Upper lobe of left lung (tissue), 6 donors: ENCODE measurements at regions not wholly inside any gene's neighbourhood (a gene's known extent, or its start where the extent isn't known, plus 50 kb on each side); places are given as distances from the start of the nearest gene placed in this dataset.
A peak's percentile ranks its signal among the peaks of the same experiment; 100 is the strongest.

ENCODE experiments used
- ATAC-seq, 2 donors: fragments of 200-7000 bp; cut with Tn5 transposase; one replicate each; pipeline ENCODE4 v1.9.1; 2022; ENCODE audit warnings: mild to moderate bottlenecking in 2 of 2, moderate library complexity in 2 of 2; ENCODE audit not compliant: low FRiP score in 2 of 2
- DNase-seq, 2 donors: peaks; one replicate each; pipeline ENCODE4 v3.0.0-alpha.2; 2019 to 2020
- H3K27ac ChIP-seq, 4 donors: fragments of 200-600 bp; sonication (generic); one replicate each; pipeline ENCODE4 v1.5.1; 2016 to 2019
- H3K27me3 ChIP-seq, 4 donors: fragments of 200-600 bp; sonication (generic); one replicate each; pipeline ENCODE4 v1.5.1; 2017 to 2019
- H3K36me3 ChIP-seq, 4 donors: fragments of 200-600 bp; sonication (generic); one replicate each; pipeline ENCODE4 v1.5.1; 2016 to 2019
- H3K4me1 ChIP-seq, 4 donors: fragments of 200-600 bp; sonication (generic); one replicate each; pipeline ENCODE4 v1.5.1; 2018 to 2019
- H3K4me3 ChIP-seq, 4 donors: fragments of 200-600 bp; sonication (generic); one replicate each; pipeline ENCODE4 v1.5.1; 2017 to 2019; ENCODE audit warnings: mild to moderate bottlenecking in 2 of 4, moderate library complexity in 1 of 4
- H3K9me3 ChIP-seq, 4 donors: fragments of 200-600 bp; sonication (generic); one replicate each; pipeline ENCODE4 v1.5.1; 2018 to 2019
- EP300 ChIP-seq, 4 donors: sonication (generic); formaldehyde crosslinking; IDR thresholded peaks; one replicate each; pipeline ENCODE4 v1.5.1; 2017; ENCODE audit warnings: antibody characterized with exemption in 4 of 4, control low read depth in 2 of 4
- POLR2A ChIP-seq, 4 donors: fragments of 450-650 bp; IDR thresholded peaks; one replicate each; pipeline ENCODE4 v1.5.1; 2016 to 2017; ENCODE audit warnings: antibody characterized with exemption in 4 of 4, mild to moderate bottlenecking in 2 of 4
- POLR2AphosphoS5 ChIP-seq, 2 donors: sonication (generic); formaldehyde crosslinking; IDR thresholded peaks; one replicate each; pipeline ENCODE4 v1.5.1; 2017; ENCODE audit warnings: antibody characterized with exemption in 2 of 2
- WGBS, 2 donors: methylation state at CpG; one replicate each; pipeline ENCODE4 v1.1.5; 2017 to 2018; 5-methylcytosine and 5-hydroxymethylcytosine counted together
- TF ChIP-seq, protein P1 (sequence below), 6 experiments: fragments of 450-650 bp in 4 of 6; fragments of 200-600 bp in 2 of 6; sonication (generic) in 2 of 6; IDR thresholded peaks; one replicate each; pipeline ENCODE4 v1.5.1; 2016 to 2019; ENCODE audit warnings: antibody characterized with exemption in 6 of 6
- donor health status: DM: no; HTN: no; CAD: no; lungs with moderate emphysema.
- donor health status: DM: no; HTN: yes; CAD: no; lungs with severe emphysema.

DNA sequence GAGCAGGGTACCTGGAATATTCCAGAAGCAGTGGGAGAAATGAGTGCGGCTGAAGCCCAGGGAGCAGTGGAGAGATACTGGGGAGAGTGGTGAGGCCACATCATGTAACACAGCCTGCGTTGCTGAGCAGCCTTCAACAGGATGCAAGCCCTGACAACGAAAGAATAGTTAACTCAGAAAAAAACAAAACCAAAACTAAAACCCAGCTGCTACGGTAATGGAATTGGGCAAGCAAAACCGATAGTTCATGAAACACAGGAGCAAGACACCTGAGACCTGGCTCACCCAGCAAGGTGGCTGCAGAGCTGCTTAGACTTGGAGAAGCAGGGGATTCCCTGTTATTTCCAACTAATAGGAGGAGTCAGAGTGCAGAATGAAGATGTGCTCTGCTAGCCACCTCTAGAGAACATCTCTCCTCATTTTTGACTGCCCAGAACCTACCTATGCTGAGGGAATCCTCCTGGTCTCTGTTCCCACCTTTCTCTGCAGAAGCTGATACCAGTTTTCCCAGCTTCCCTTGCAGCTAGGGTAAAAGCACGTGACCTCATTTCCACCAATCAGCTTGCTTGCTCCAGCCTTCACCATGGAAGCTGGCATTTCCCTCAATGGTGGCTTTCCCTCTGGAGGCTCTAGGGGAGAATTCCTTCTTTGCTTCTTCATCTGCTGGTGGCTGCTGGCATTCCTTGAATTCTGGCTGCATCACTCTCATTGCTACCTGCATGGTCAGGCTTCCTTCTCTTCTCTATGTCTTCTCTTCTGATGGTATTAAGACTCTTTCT lies 59.4 kb upstream of the XYLT1 start:
- Histone ChIP-seq H3K27me3 (no peaks in the 10 kb centered on the region), H3K36me3 (no peaks in the 10 kb centered on the region), H3K4me1 (no peaks in the 10 kb centered on the region), H3K4me3 (peak overlapping the region in 1 of 4 donors; percentile 10), H3K27ac (no peak overlapping the region), H3K9me3 (peaks cover 0 to 8% (median 2%) of the 10 kb centered on the region in 4 donors)
- no peak for DNase-seq
- WGBS, 2 donors = 65 to 75% methylated on average over 6 of the region's 6 CpGs
- ATAC-seq = no peak
- no peak for TF ChIP-seq POLR2A (IDR thresholded peaks at IDR 0.05)
- no peak for TF ChIP-seq EP300 (IDR thresholded peaks at IDR 0.05)
- TF ChIP-seq POLR2AphosphoS5 (IDR thresholded peaks at IDR 0.05) = no peak
- TF ChIP-seq, protein P1, sequence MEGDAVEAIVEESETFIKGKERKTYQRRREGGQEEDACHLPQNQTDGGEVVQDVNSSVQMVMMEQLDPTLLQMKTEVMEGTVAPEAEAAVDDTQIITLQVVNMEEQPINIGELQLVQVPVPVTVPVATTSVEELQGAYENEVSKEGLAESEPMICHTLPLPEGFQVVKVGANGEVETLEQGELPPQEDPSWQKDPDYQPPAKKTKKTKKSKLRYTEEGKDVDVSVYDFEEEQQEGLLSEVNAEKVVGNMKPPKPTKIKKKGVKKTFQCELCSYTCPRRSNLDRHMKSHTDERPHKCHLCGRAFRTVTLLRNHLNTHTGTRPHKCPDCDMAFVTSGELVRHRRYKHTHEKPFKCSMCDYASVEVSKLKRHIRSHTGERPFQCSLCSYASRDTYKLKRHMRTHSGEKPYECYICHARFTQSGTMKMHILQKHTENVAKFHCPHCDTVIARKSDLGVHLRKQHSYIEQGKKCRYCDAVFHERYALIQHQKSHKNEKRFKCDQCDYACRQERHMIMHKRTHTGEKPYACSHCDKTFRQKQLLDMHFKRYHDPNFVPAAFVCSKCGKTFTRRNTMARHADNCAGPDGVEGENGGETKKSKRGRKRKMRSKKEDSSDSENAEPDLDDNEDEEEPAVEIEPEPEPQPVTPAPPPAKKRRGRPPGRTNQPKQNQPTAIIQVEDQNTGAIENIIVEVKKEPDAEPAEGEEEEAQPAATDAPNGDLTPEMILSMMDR (IDR thresholded peaks at IDR 0.05) = no peak

DNA sequence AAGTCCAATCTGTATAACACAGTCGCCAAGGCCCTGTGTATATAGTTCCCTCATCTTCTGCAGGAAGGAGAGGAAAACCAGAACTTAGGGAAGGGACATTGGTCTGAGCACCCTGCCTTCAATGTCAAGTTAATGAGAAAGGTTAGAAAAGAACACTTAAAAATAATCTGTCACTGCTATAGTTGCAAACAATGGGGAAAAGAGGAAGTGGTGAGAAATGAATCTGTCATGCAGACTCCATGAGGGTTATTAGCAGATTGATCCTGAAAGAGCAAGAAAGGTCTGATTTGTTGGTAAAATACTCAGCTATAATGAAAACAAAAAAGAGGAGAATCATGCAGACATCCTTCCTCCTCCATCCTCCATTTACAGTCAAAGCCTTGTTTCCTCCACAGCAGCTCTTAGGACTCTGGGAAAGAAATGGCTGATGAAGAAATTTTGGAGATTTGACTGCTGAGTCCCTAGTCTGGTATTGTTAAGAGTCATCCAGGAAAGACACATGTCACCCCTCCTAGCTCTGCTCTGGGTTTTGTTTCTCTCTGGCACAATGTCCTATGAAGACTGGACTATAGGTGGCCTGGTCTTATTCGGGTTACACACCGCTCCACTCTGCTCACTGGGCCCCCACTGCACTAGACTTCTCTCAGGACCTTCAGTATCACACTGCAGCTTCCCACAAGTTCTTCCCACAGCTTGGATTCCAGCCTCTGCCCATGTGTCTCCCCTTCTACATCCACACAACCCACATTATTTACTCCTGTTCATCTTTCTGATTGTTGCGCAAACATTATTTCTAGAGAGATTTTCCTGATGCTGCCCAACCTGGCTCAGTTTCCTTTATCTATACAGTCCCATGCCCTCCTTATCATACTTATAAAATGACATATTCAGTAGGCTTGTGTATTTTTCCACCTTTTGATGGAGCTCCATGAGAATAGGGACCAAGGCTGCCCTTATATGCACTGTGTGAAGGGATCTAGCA lies 56.5 kb upstream of the XYLT1 start:
- 80 to 87% methylated on average over 4 of the region's 4 CpGs for WGBS, 2 donors
- H3K4me3 ChIP-seq = no peak overlapping the region
- H3K9me3 ChIP-seq = peaks cover 0 to 8% (median 2%) of the 10 kb centered on the region in 4 donors
- H3K36me3 ChIP-seq = no peaks in the 10 kb centered on the region
- no peaks in the 10 kb centered on the region for H3K27me3 ChIP-seq
- TF ChIP-seq EP300 (IDR thresholded peaks at IDR 0.05) (no peak), POLR2A (IDR thresholded peaks at IDR 0.05) (no peak), POLR2AphosphoS5 (IDR thresholded peaks at IDR 0.05) (no peak)
- TF ChIP-seq, protein P1 (IDR thresholded peaks at IDR 0.05) = no peak
- no peak overlapping the region for H3K27ac ChIP-seq
- DNase-seq (no peak), ATAC-seq (no peak)
- no peaks in the 10 kb centered on the region for H3K4me1 ChIP-seq

DNA sequence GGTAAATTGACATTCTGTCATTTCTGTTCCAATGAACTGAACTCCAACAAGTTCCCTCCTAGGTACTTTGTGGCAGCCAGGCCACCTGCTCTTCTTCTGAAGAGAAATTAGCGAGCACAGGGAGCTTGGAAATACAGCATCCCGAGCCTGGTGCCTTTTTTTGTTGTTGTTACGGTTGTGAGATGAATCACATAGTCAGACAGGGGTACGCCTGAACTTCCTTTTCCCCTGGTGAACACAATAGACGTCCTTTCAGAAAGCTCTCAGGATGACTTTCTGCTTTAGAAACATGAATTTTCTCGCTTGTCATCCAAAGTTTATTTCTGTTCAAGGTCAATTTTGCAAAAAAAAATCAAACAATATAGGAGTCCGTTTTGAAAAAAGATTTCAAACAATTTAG lies 53.9 kb upstream of the XYLT1 start:
- Histone ChIP-seq H3K4me1 (no peaks in the 10 kb centered on the region), H3K4me3 (no peak overlapping the region), H3K9me3 (no peaks in the 10 kb centered on the region), H3K36me3 (no peaks in the 10 kb centered on the region), H3K27ac (no peak overlapping the region), H3K27me3 (no peaks in the 10 kb centered on the region)
- WGBS, 2 donors = 49 to 57% methylated on average over 7 of the region's 7 CpGs
- ATAC-seq (no peak), DNase-seq (no peak)
- no peak for TF ChIP-seq POLR2AphosphoS5 (IDR thresholded peaks at IDR 0.05)
- no peak for TF ChIP-seq EP300 (IDR thresholded peaks at IDR 0.05)
- TF ChIP-seq, protein P1 (IDR thresholded peaks at IDR 0.05) = no peak
- TF ChIP-seq POLR2A (IDR thresholded peaks at IDR 0.05) = no peak

DNA sequence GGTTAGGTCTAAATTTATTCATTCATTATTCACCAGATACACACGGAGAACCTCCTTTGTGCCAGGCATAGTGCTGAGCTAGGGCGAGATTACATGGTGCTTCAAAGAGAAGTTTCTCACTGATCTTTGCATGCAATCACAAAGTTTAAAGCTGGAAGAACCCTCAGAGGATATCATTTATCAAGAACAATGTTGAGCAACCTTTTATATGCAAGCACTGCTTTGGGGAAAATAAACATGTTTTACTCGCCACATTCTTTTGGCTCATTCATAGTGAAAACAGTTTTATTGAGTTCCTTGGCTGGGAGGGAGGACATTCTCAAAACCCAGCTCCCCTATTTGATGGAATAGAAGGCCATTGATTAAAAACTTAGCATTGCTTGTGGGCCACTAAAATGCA lies 49.8 kb upstream of the XYLT1 start:
- Histone ChIP-seq H3K36me3 (no peaks in the 10 kb centered on the region), H3K27me3 (no peaks in the 10 kb centered on the region), H3K9me3 (no peaks in the 10 kb centered on the region), H3K27ac (no peak overlapping the region), H3K4me3 (no peak overlapping the region), H3K4me1 (no peaks in the 10 kb centered on the region)
- DNase-seq (no peak), ATAC-seq (peak in 1 of 2 donors; percentile 39)
- TF ChIP-seq POLR2AphosphoS5 (IDR thresholded peaks at IDR 0.05) (no peak), EP300 (IDR thresholded peaks at IDR 0.05) (no peak), POLR2A (IDR thresholded peaks at IDR 0.05) (no peak)
- TF ChIP-seq, protein P1 (IDR thresholded peaks at IDR 0.05) = no peak
- WGBS, 2 donors = 57 to 58% methylated on average over 3 of the region's 3 CpGs
